GM18873 (cell line): ENCODE measurements at regions not wholly inside any gene's neighbourhood (a gene's known extent, or its start where the extent isn't known, plus 50 kb on each side); places are given as distances from the start of the nearest gene placed in this dataset.

Source experiments
- ATAC-seq: cut with Tn5 transposase; IDR thresholded peaks from one replicate; pipeline ENCODE4 v1.9.1; 2021; ENCODE audit warnings: mild to moderate bottlenecking, moderate library complexity, moderate number of reproducible peaks; ENCODE audit not compliant: unreplicated experiment, low FRiP score

GRCh38 chr7:84688671-84689070 is 494.1 kb upstream of the SEMA3A start:
- no peak for ATAC-seq

DNA sequence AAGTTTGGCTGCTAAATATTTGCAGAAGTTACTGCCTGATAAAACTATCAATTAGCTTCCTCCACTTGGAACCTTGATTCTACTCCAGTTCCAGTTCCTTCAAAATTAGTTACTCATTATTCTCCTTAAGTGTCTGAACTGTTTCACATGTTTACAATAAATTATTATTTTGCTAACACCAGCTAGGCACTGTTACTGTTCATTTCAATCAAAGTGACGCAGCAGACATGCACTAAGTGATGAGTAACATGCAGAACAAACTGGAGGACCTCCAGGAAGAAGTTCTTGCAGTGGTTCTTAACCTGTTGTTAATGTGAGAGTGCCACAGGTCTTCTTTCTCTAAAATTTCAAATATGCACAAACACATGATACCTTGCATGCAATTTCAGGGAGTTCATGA is 491.8 kb upstream of the SEMA3A start:
- no peak for ATAC-seq

GRCh38 chr7:84684836-84685480 is 490.4 kb upstream of the SEMA3A start:
- no peak for ATAC-seq

GRCh38 chr7:84682543-84682942 is 488.0 kb upstream of the SEMA3A start:
- no peak for ATAC-seq

DNA sequence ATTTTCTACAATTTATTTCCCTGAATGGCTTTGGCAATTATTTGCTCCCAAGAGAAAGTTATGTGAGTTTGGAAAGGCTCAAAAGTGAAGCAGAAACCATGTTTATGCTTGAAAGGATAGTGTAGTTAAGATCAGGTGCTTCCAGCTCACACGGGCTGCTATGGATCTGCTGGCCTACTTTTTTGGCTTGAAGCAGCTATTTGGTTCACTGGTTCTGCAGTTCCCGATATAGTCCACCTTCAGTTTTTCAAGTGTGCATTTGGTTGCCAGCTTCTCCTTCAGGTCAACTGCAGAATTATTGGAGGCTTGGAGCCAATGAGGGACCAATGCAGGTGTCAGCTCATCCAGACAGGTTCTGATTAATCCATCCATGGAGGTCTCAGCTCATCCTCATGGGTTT is 484.3 kb upstream of the SEMA3A start:
- ATAC-seq = no peak

GRCh38 chr7:84677117-84677732 is 482.6 kb upstream of the SEMA3A start:
- ATAC-seq = no peak

GRCh38 chr7:84675633-84676034 is 481.0 kb upstream of the SEMA3A start:
- ATAC-seq = no peak

GRCh38 chr7:84674236-84674913 is 479.8 kb upstream of the SEMA3A start:
- no peak for ATAC-seq

DNA sequence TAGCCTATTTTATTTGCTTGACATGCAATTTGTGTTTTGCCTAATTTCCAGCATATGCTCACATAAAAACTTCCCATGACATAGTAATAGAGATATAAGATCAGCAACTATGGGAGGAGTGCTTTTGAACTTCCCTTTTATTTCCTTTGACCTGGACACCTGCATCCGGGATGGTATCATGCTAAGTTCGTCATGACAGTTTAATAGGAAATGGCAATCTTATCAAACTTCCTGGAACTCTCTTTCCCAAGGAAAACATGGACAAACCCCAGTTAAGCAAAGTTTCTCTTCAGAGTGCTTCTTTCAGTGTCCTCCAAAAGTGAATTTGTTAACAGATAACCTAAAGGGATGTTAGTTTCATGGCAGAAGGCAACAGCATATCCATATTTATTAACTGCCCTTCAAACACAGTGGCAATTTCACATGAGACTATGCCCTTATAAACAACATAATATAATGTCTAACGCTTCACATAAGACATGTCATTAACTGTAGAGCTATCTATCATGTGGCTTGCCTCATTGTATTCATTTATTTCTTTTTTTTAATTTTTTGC is 474.7 kb upstream of the SEMA3A start:
- ATAC-seq = no peak

DNA sequence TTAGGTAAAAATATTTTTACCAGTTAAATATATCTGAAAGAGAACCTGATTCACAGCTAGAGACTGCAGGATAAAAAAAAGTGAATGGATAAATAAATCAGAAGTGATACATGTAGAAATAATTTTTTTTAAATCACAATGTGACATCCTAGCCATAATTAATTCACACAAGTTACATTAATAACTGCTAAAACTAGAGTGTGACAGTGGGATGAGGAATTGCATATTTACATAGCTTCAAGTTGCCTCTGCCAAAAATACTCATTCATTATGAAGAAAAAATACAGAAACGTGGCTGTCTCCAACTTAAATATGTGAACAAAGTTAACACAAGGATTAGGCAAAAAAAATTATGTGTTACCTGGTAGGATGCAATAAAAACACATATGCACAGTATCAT is 473.5 kb upstream of the SEMA3A start:
- ATAC-seq = no peak

- ATAC-seq = no peak
These were observed 472.1 kb upstream of the SEMA3A start for GRCh38 chr7:84666651-84667050.

DNA sequence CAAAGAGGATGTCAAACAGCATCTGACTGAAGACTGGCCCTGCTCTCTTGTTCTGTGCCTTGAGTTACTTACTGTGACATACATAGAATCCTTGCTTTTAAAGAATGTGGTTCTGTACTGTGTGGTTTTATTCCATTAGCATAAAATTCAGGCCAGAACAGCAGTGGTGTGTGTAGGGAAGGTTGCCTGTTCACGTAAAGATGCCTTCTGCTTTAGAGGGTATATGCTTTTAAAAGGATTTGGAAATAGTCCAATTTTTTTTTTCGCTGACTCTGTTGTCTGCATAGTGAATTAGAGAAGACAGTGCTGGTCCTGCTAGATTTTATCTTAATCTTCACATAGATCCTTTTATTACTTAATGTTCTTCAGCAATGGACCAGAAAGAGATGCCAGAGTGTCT is 470.8 kb upstream of the SEMA3A start:
- ATAC-seq = no peak

GRCh38 chr7:84664626-84665025 is 470.0 kb upstream of the SEMA3A start:
- no peak for ATAC-seq

- ATAC-seq = no peak
These were observed 468.6 kb upstream of the SEMA3A start for GRCh38 chr7:84663224-84663623.

DNA sequence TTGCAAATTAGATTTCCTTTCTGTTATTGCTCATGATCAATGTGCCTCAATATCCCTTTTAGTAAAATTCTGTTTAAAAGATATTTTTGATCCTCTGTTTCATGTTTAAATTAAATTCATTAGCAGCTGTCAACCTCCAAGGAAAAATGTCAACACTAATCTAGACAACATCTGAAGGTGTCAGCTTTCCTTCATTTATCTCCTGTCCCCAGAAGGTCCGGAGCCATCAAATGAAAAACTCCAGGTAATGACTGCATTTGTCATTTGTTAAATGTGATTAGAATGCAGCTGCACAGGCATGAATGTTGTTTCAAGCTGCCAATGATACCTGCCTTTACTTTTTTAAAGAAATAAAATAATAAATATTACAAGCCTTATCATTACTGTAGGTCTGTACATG is 463.7 kb upstream of the SEMA3A start:
- ATAC-seq = no peak

DNA sequence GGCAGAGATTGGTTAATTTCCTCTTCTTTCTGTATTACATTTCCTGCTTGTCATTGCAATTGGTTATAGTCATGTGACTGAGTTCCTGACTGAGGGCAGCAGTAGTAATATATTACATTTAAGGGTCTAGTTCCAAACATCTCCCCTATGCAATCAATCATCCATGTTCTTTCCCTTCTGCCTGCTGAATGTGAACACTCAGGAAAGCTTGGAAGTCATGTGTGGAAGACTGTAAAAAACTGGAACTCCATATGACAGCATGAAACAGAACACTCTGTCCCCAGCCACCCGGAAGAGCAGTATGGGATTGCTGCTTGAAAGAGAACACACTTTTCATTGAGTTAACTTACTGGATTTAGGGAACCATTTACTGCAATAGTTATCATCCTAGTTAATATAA is 459.7 kb upstream of the SEMA3A start:
- no peak for ATAC-seq

GRCh38 chr7:84651876-84652275 is 457.3 kb upstream of the SEMA3A start:
- ATAC-seq = no peak

DNA sequence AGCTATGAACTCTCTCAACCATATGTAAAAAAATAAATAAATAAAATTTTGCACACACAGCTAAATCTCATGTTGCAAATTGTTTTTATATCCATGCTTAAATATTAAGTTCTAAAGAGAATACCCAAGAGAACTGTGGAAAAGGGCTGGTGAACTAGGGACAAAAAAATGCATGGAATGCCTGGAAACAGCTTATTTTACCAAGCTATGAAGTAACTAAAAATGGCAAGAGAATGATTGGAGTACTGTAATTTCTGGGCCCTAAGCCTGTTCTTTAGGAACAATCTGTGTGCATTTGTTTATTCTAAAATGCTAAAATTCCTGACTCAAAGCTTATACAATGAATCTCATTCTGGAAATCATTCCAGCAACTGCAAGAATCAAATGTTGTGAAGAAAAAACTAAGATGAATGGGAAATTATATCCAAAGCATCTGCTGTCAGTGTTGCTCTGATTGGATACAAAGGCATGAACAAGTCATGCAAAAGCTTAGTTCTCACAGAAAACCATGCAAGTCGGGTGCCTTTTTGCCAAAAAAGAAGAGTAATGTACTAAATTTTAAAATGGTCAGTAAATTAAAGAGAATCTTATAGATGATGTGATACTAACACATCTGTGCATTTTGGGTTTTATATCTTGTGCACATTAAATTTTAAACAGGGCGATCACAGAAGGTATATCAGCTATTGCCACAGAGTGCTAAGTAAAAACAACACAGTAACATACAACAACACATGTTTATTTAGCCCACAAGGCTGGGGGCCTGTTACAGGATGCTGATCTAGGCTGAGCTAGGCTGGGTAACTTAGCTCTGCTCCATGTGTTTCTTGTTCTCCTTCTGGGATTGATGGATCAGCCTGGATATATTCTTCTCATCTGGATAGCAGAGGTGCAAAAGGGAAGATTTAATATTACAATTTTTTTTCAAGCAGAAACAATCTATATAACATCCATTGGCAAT is 453.5 kb upstream of the SEMA3A start:
- no peak for ATAC-seq

DNA sequence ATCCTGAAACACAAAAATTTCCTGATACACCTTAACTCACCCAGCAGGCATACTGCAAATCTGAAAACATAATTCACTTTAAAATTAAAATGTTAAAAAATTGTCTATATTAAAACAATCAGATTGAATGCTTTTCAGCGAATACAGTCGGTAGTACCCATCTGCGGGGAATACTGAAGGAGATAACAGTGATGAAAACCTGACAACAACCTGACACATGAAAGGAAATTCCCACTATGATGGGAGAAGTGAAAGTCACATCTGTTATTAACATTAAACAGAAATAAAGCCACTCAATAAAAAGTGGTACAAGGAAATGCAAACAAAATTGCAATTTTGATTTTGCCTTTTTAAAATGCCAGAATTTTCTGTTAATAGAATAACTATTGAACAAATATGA is 448.0 kb upstream of the SEMA3A start:
- ATAC-seq = no peak

GRCh38 chr7:84640637-84641036 is 446.0 kb upstream of the SEMA3A start:
- no peak for ATAC-seq

DNA sequence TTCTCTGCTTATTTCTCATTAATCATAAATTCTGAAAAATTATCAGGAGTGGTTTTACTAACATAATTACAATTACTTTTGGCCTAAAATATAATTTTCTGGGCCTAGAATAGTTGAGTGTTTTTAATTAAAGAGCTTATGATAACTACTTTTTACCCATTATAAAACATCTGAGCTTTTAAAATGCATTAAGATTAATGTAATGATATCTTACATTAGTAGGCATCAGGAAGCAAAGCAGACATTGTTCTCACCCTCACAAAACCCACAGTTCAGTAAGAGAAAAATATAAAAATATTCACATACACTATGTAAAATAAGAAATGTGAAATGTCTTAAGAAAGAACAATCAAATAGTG is 443.7 kb upstream of the SEMA3A start:
- no peak for ATAC-seq
